HG02798 (cell line): ENCODE measurements at regions not wholly inside any gene's neighbourhood (a gene's known extent, or its start where the extent isn't known, plus 50 kb on each side); places are given as distances from the start of the nearest gene placed in this dataset.
A peak's percentile ranks its signal among the peaks of the same experiment; 100 is the strongest.
"Not testable (repeated sequence)": the region's sequence is repeated elsewhere in the genome, so short reads cannot be mapped to it uniquely, and the experiment has no call there.

Experiments
- ATAC-seq: cut with Tn5 transposase; IDR thresholded peaks from one replicate; pipeline ENCODE4 v1.9.1; 2021; ENCODE audit warnings: mild to moderate bottlenecking; ENCODE audit not compliant: unreplicated experiment, poor library complexity

- ATAC-seq: not testable (repeated sequence)
Observed at GRCh38 chr2:40676134-40676790, 224.4 kb upstream of the SLC8A1 start.

GRCh38 chr2:40680547-40680946 is 228.7 kb upstream of the SLC8A1 start:
- ATAC-seq: peak; percentile 73

GRCh38 chr2:40690036-40690435 is 238.1 kb upstream of the SLC8A1 start:
- no peak for ATAC-seq

- no peak for ATAC-seq
Observed at GRCh38 chr2:40690525-40690924, 238.6 kb upstream of the SLC8A1 start.

- ATAC-seq: no peak
Observed at GRCh38 chr2:40700231-40700954, 248.5 kb upstream of the SLC8A1 start.

- not testable (repeated sequence) for ATAC-seq
Observed at GRCh38 chr2:40712197-40712894, 260.5 kb upstream of the SLC8A1 start.

GRCh38 chr2:40716879-40717278 is 265.0 kb upstream of the SLC8A1 start:
- no peak for ATAC-seq

- no peak for ATAC-seq
Observed at GRCh38 chr2:40719414-40719813, 267.5 kb upstream of the SLC8A1 start.

GRCh38 chr2:40721595-40721994 is 269.7 kb upstream of the SLC8A1 start:
- no peak for ATAC-seq

- no peak for ATAC-seq
Observed at GRCh38 chr2:40723194-40723593, 271.3 kb upstream of the SLC8A1 start.

- no peak for ATAC-seq
Observed at GRCh38 chr2:40725040-40725439, 273.1 kb upstream of the SLC8A1 start.

GRCh38 chr2:40725950-40726349 is 274.1 kb upstream of the SLC8A1 start:
- ATAC-seq: no peak

- ATAC-seq: no peak
Observed at GRCh38 chr2:40734797-40735196, 282.9 kb upstream of the SLC8A1 start.

GRCh38 chr2:40737180-40737579 is 285.3 kb upstream of the SLC8A1 start:
- ATAC-seq: no peak

GRCh38 chr2:40740419-40740818 is 288.5 kb upstream of the SLC8A1 start:
- no peak for ATAC-seq

- no peak for ATAC-seq
Observed at GRCh38 chr2:40741532-40741931, 289.6 kb upstream of the SLC8A1 start.

- ATAC-seq: peak; percentile 85
Observed at GRCh38 chr2:40746191-40746590, 294.3 kb upstream of the SLC8A1 start.

GRCh38 chr2:40751981-40752380 is 300.1 kb upstream of the SLC8A1 start:
- no peak for ATAC-seq

- ATAC-seq: no peak
Observed at GRCh38 chr2:40752796-40753195, 300.9 kb upstream of the SLC8A1 start.

GRCh38 chr2:40754912-40755311 is 303.0 kb upstream of the SLC8A1 start:
- no peak for ATAC-seq

- no peak for ATAC-seq
Observed at GRCh38 chr2:40758401-40759155, 306.7 kb upstream of the SLC8A1 start.
